ENCODE measurements at regions not wholly inside any gene's neighbourhood (a gene's known extent, or its start where the extent isn't known, plus 50 kb on each side); places are given as distances from the start of the nearest gene placed in this dataset.

DNA sequence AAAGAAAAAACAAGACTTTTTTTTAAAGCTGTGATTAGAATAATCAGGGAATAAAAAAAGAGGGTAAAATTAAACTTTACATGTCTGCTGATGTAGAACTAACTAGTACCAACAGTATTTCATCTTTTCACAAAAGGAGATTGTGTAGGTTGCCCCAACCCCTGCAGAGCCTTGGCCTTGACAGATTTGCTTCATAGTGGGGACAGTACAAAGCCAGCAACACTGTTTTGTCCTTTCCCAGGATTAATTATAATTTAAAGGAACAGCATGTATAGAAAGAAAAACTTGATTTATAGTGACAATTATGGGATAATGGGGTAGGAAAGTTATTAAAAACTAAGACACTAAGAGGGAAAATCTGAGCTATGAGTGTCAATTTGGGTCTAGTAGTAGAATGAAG lies 604.0 kb downstream of the GALC start:
- TF ChIP-seq CTCF (IDR thresholded peaks at IDR 0.05; ENCODE audit: extremely low read depth in 1 of 2, insufficient read depth in 1 of 2, low read depth in 1 of 2, low read length in 2 of 2) (no peak), POLR2A (IDR thresholded peaks at IDR 0.05; ENCODE audit: low read depth, low read length) (no peak), POLR2AphosphoS5 (IDR thresholded peaks at IDR 0.05; ENCODE audit: insufficient read depth, low read depth, low read length) (no peak), EZH2 (IDR thresholded peaks at IDR 0.05; ENCODE audit: borderline replicate concordance, low read depth, low read length, severe bottlenecking) (no peak), MYC (IDR thresholded peaks at IDR 0.05; ENCODE audit: low read depth, low read length) (no peak)
